GM12865 (cell line): ENCODE measurements at regions not wholly inside any gene's neighbourhood (a gene's known extent, or its start where the extent isn't known, plus 50 kb on each side); places are given as distances from the start of the nearest gene placed in this dataset.

ENCODE experiments used
- DNase-seq: peaks from one replicate; pipeline ENCODE4 v3.0.0; 2010; ENCODE audit warnings: low read depth
- H3K4me3 ChIP-seq: 2 replicates; pipeline ENCODE4 v1.5.1; 2011; ENCODE audit warnings: mild to moderate bottlenecking, low read depth, low read length, control low read depth
- CTCF ChIP-seq: IDR thresholded peaks from 2 replicates; pipeline ENCODE4 v1.5.1; 2011; ENCODE audit warnings: low read length, control low read depth, low read depth, inconsistent platforms; ENCODE audit not compliant: insufficient read depth; ENCODE audit errors: missing control alignments

GRCh38 chr3:177525987-177526712 is 328.9 kb upstream of the TBL1XR1 start:
- H3K4me3 ChIP-seq = no peak overlapping the region
- TF ChIP-seq CTCF = no peak
- DNase-seq = no peak

- TF ChIP-seq CTCF = no peak
- no peak for DNase-seq
- no peak overlapping the region for H3K4me3 ChIP-seq
Observed at GRCh38 chr3:177527182-177527581, 329.9 kb upstream of the TBL1XR1 start.

GRCh38 chr3:177528306-177529070 is 331.2 kb upstream of the TBL1XR1 start:
- TF ChIP-seq CTCF = no peak
- H3K4me3 ChIP-seq = no peak overlapping the region
- no peak for DNase-seq

GRCh38 chr3:177529071-177529550 is 331.8 kb upstream of the TBL1XR1 start:
- H3K4me3 ChIP-seq = no peak overlapping the region
- TF ChIP-seq CTCF = no peak
- no peak for DNase-seq

GRCh38 chr3:177529716-177530335 is 332.5 kb upstream of the TBL1XR1 start:
- H3K4me3 ChIP-seq = no peak overlapping the region
- no peak for DNase-seq
- no peak for TF ChIP-seq CTCF

- no peak for DNase-seq
- TF ChIP-seq CTCF = no peak
- H3K4me3 ChIP-seq = no peak overlapping the region
Observed at GRCh38 chr3:177530908-177531307, 333.6 kb upstream of the TBL1XR1 start.
